ENCODE measurements at regions not wholly inside any gene's neighbourhood (a gene's known extent, or its start where the extent isn't known, plus 50 kb on each side); places are given as distances from the start of the nearest gene placed in this dataset.

- Histone ChIP-seq H3K27me3 (replicated peaks in 2 of 5; ENCODE audit: control insufficient read depth in 4 of 5, insufficient read depth in 5 of 5, low read length in 4 of 5) (no peaks in the 10 kb centered on the region), H3K9me3 (ENCODE audit: control extremely low read depth in 1 of 5, control insufficient read depth in 4 of 5, insufficient read depth in 2 of 5, low read depth in 1 of 5, low read length in 4 of 5) (peaks cover 0 to 4% (median 0%) of the 10 kb centered on the region in 5 experiments), H3K4me3 (ENCODE audit: control insufficient read depth in 1 of 7, extremely low read depth in 1 of 7, insufficient read depth in 4 of 7, low read depth in 2 of 7, low read length in 6 of 7) (no peak overlapping the region), H3K36me3 (ENCODE audit: control insufficient read depth in 4 of 4, insufficient read depth in 4 of 4, low read length in 3 of 4) (no peaks in the 10 kb centered on the region), H3K27ac (ENCODE audit: insufficient read depth in 1 of 2, low read depth in 1 of 2, low read length in 2 of 2, poor library complexity in 1 of 2, severe bottlenecking in 2 of 2) (no peak overlapping the region), H3K4me1 (ENCODE audit: control extremely low read depth in 1 of 4, control insufficient read depth in 4 of 4, insufficient read depth in 4 of 4, low read length in 3 of 4) (no peaks in the 10 kb centered on the region)
- CTCF ChIA-PET = no interaction called here
- no peak for DNase-seq
- WGBS (ENCODE audit: insufficient coverage) = no CpG with 5 or more reads among the region's 2 CpGs
- POLR2A ChIA-PET = no interaction called here
These were observed 194.9 kb upstream of the STXBP5 start for GRCh38 chr6:147009358-147009757.

GRCh38 chr6:147015674-147016073 lies 188.5 kb upstream of the STXBP5 start:
- Histone ChIP-seq H3K4me3 (ENCODE audit: control insufficient read depth in 1 of 7, extremely low read depth in 1 of 7, insufficient read depth in 4 of 7, low read depth in 2 of 7, low read length in 6 of 7) (no peak overlapping the region), H3K9me3 (ENCODE audit: control extremely low read depth in 1 of 5, control insufficient read depth in 4 of 5, insufficient read depth in 2 of 5, low read depth in 1 of 5, low read length in 4 of 5) (no peaks in the 10 kb centered on the region), H3K27me3 (replicated peaks in 2 of 5; ENCODE audit: control insufficient read depth in 4 of 5, insufficient read depth in 5 of 5, low read length in 4 of 5) (no peaks in the 10 kb centered on the region), H3K4me1 (ENCODE audit: control extremely low read depth in 1 of 4, control insufficient read depth in 4 of 4, insufficient read depth in 4 of 4, low read length in 3 of 4) (peaks cover 0 to 2% (median 0%) of the 10 kb centered on the region in 4 experiments), H3K27ac (ENCODE audit: insufficient read depth in 1 of 2, low read depth in 1 of 2, low read length in 2 of 2, poor library complexity in 1 of 2, severe bottlenecking in 2 of 2) (no peak overlapping the region), H3K36me3 (ENCODE audit: control insufficient read depth in 4 of 4, insufficient read depth in 4 of 4, low read length in 3 of 4) (no peaks in the 10 kb centered on the region)
- ChIA-PET CTCF (interaction anchor here (0.6 to 1.7 kb wide), 4 partner anchors 10 to 155 kb away, joined by 3 to 5 read pairs (median 3); no protein-coding TSS in a partner anchor), POLR2A (no interaction called here)
- WGBS (ENCODE audit: insufficient coverage) = 100% methylated on average over 4 of the region's 5 CpGs
- no peak for DNase-seq

DNA sequence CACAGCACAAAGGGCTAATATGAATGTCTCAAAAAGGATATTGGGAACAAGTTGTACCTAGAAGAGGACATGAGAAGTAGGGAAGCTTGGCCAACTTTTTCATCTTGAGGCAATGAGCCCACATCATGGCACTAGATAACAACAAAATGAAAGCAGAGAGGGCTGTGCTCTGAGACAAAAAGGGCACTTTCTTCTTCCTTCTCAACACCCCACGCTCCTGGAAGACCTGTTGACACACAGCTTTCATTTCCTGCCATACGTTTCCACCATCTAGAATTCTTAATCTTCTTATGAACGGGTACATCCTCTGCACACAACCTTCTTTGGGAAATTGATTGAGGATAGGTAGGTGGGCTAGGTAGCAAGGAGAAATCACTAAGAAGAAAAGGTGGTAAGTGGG lies 187.8 kb upstream of the STXBP5 start:
- Histone ChIP-seq H3K4me1 (ENCODE audit: control extremely low read depth in 1 of 4, control insufficient read depth in 4 of 4, insufficient read depth in 4 of 4, low read length in 3 of 4) (peaks cover 0 to 2% (median 0%) of the 10 kb centered on the region in 4 experiments), H3K4me3 (ENCODE audit: control insufficient read depth in 1 of 7, extremely low read depth in 1 of 7, insufficient read depth in 4 of 7, low read depth in 2 of 7, low read length in 6 of 7) (no peak overlapping the region), H3K9me3 (ENCODE audit: control extremely low read depth in 1 of 5, control insufficient read depth in 4 of 5, insufficient read depth in 2 of 5, low read depth in 1 of 5, low read length in 4 of 5) (no peaks in the 10 kb centered on the region), H3K27ac (ENCODE audit: insufficient read depth in 1 of 2, low read depth in 1 of 2, low read length in 2 of 2, poor library complexity in 1 of 2, severe bottlenecking in 2 of 2) (no peak overlapping the region), H3K27me3 (replicated peaks in 2 of 5; ENCODE audit: control insufficient read depth in 4 of 5, insufficient read depth in 5 of 5, low read length in 4 of 5) (no peaks in the 10 kb centered on the region), H3K36me3 (ENCODE audit: control insufficient read depth in 4 of 4, insufficient read depth in 4 of 4, low read length in 3 of 4) (no peaks in the 10 kb centered on the region)
- 60% methylated on average over 1 of the region's 3 CpGs for WGBS (ENCODE audit: insufficient coverage)
- DNase-seq = no peak
- CTCF ChIA-PET = interaction anchor here (0.6 to 1.7 kb wide), 4 partner anchors 11 to 154 kb away, joined by 3 to 5 read pairs (median 3); no protein-coding TSS in a partner anchor
- POLR2A ChIA-PET = no interaction called here

GRCh38 chr6:147017153-147017552 lies 187.1 kb upstream of the STXBP5 start:
- Histone ChIP-seq H3K27ac (ENCODE audit: insufficient read depth in 1 of 2, low read depth in 1 of 2, low read length in 2 of 2, poor library complexity in 1 of 2, severe bottlenecking in 2 of 2) (no peak overlapping the region), H3K4me3 (ENCODE audit: control insufficient read depth in 1 of 7, extremely low read depth in 1 of 7, insufficient read depth in 4 of 7, low read depth in 2 of 7, low read length in 6 of 7) (no peak overlapping the region), H3K27me3 (replicated peaks in 2 of 5; ENCODE audit: control insufficient read depth in 4 of 5, insufficient read depth in 5 of 5, low read length in 4 of 5) (no peaks in the 10 kb centered on the region), H3K36me3 (ENCODE audit: control insufficient read depth in 4 of 4, insufficient read depth in 4 of 4, low read length in 3 of 4) (no peaks in the 10 kb centered on the region), H3K4me1 (ENCODE audit: control extremely low read depth in 1 of 4, control insufficient read depth in 4 of 4, insufficient read depth in 4 of 4, low read length in 3 of 4) (peaks cover 0 to 2% (median 0%) of the 10 kb centered on the region in 4 experiments), H3K9me3 (ENCODE audit: control extremely low read depth in 1 of 5, control insufficient read depth in 4 of 5, insufficient read depth in 2 of 5, low read depth in 1 of 5, low read length in 4 of 5) (no peaks in the 10 kb centered on the region)
- CTCF ChIA-PET = interaction anchor here (0.6 to 1.5 kb wide), 2 partner anchors 75 to 148 kb away, joined by 3 read pairs; no protein-coding TSS in a partner anchor
- POLR2A ChIA-PET = no interaction called here
- no peak for DNase-seq
- WGBS (ENCODE audit: insufficient coverage) = 100% methylated on average over 2 of the region's 4 CpGs

GRCh38 chr6:147019001-147019400 lies 185.2 kb upstream of the STXBP5 start:
- CTCF ChIA-PET = no interaction called here
- Histone ChIP-seq H3K27me3 (replicated peaks in 2 of 5; ENCODE audit: control insufficient read depth in 4 of 5, insufficient read depth in 5 of 5, low read length in 4 of 5) (no peaks in the 10 kb centered on the region), H3K4me1 (ENCODE audit: control extremely low read depth in 1 of 4, control insufficient read depth in 4 of 4, insufficient read depth in 4 of 4, low read length in 3 of 4) (peaks cover 0 to 2% (median 0%) of the 10 kb centered on the region in 4 experiments)

DNA sequence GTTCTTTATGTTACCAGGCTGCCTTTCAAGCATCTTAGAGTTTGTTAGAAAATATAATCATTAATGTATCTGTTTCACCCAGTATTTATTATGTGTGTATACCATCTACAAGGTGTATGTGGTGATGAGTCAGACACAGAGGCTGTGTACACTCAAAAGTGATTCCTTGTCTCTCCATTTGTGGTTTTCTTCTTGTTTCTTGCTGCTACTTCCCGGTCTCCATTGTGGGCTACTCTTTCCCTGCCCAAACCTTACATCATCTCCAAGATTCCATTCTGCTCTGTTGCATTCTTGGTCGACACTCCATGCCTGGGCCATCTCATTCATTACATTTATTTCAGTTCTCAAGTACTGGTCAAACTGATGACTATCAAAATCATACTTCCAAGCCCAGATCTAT lies 182.2 kb upstream of the STXBP5 start:
- 93% methylated on average over 2 of the region's 2 CpGs for WGBS (ENCODE audit: insufficient coverage)
- Histone ChIP-seq H3K36me3 (ENCODE audit: control insufficient read depth in 4 of 4, insufficient read depth in 4 of 4, low read length in 3 of 4) (no peaks in the 10 kb centered on the region), H3K9me3 (ENCODE audit: control extremely low read depth in 1 of 5, control insufficient read depth in 4 of 5, insufficient read depth in 2 of 5, low read depth in 1 of 5, low read length in 4 of 5) (peaks cover 0 to 1% (median 0%) of the 10 kb centered on the region in 5 experiments), H3K27me3 (replicated peaks in 2 of 5; ENCODE audit: control insufficient read depth in 4 of 5, insufficient read depth in 5 of 5, low read length in 4 of 5) (no peaks in the 10 kb centered on the region), H3K27ac (ENCODE audit: insufficient read depth in 1 of 2, low read depth in 1 of 2, low read length in 2 of 2, poor library complexity in 1 of 2, severe bottlenecking in 2 of 2) (no peak overlapping the region), H3K4me1 (ENCODE audit: control extremely low read depth in 1 of 4, control insufficient read depth in 4 of 4, insufficient read depth in 4 of 4, low read length in 3 of 4) (no peaks in the 10 kb centered on the region), H3K4me3 (ENCODE audit: control insufficient read depth in 1 of 7, extremely low read depth in 1 of 7, insufficient read depth in 4 of 7, low read depth in 2 of 7, low read length in 6 of 7) (no peak overlapping the region)
- DNase-seq = no peak
- CTCF ChIA-PET = no interaction called here
- POLR2A ChIA-PET = no interaction called here

More at GRCh38 chr6:147019001-147019400, 185.2 kb upstream of the STXBP5 start:
- H3K9me3 ChIP-seq (ENCODE audit: control extremely low read depth in 1 of 5, control insufficient read depth in 4 of 5, insufficient read depth in 2 of 5, low read depth in 1 of 5, low read length in 4 of 5) = no peaks in the 10 kb centered on the region
- POLR2A ChIA-PET = no interaction called here
- no peak for DNase-seq
- no peak overlapping the region for H3K27ac ChIP-seq (ENCODE audit: insufficient read depth in 1 of 2, low read depth in 1 of 2, low read length in 2 of 2, poor library complexity in 1 of 2, severe bottlenecking in 2 of 2)
- no peak overlapping the region for H3K4me3 ChIP-seq (ENCODE audit: control insufficient read depth in 1 of 7, extremely low read depth in 1 of 7, insufficient read depth in 4 of 7, low read depth in 2 of 7, low read length in 6 of 7)
- no peaks in the 10 kb centered on the region for H3K36me3 ChIP-seq (ENCODE audit: control insufficient read depth in 4 of 4, insufficient read depth in 4 of 4, low read length in 3 of 4)

GRCh38 chr6:147023148-147023547 lies 181.1 kb upstream of the STXBP5 start:
- H3K36me3 ChIP-seq (ENCODE audit: control insufficient read depth in 4 of 4, insufficient read depth in 4 of 4, low read length in 3 of 4) = no peaks in the 10 kb centered on the region
- H3K4me1 ChIP-seq (ENCODE audit: control extremely low read depth in 1 of 4, control insufficient read depth in 4 of 4, insufficient read depth in 4 of 4, low read length in 3 of 4) = no peaks in the 10 kb centered on the region
- H3K27ac ChIP-seq (ENCODE audit: insufficient read depth in 1 of 2, low read depth in 1 of 2, low read length in 2 of 2, poor library complexity in 1 of 2, severe bottlenecking in 2 of 2) = no peak overlapping the region
- no peaks in the 10 kb centered on the region for H3K27me3 ChIP-seq (replicated peaks in 2 of 5; ENCODE audit: control insufficient read depth in 4 of 5, insufficient read depth in 5 of 5, low read length in 4 of 5)
- CTCF ChIA-PET = no interaction called here
- peaks cover 0 to 1% (median 0%) of the 10 kb centered on the region in 5 experiments for H3K9me3 ChIP-seq (ENCODE audit: control extremely low read depth in 1 of 5, control insufficient read depth in 4 of 5, insufficient read depth in 2 of 5, low read depth in 1 of 5, low read length in 4 of 5)
- POLR2A ChIA-PET = no interaction called here
- DNase-seq = no peak
- no peak overlapping the region for H3K4me3 ChIP-seq (ENCODE audit: control insufficient read depth in 1 of 7, extremely low read depth in 1 of 7, insufficient read depth in 4 of 7, low read depth in 2 of 7, low read length in 6 of 7)

Data from common myeloid progenitor, CD34-positive (primary cell).